Panc1 (cell line): ENCODE measurements at regions not wholly inside any gene's neighbourhood (a gene's known extent, or its start where the extent isn't known, plus 50 kb on each side); places are given as distances from the start of the nearest gene placed in this dataset.

Experiments used
- ATAC-seq: fragments of 200-7000 bp; cut with Tn5 transposase; 2 replicates; pipeline ENCODE4 v1.9.1; 2020; ENCODE audit warnings: mild to moderate bottlenecking, moderate library complexity
- BruUV-seq: library from RNA; stranded (reverse); fragments of 400-500 nt; replicated peaks from 2 replicates; lab custom pipeline; 2021; lab: Mats Ljungman, UMichigan
- CTCF ChIA-PET: fragments of 300-600 bp; sonication (Branson Sonifier 250); formaldehyde crosslinking; loops from one replicate; lab custom pipeline; 2022; ENCODE audit warnings: antibody characterized with exemption; lab: Charles Lee
- POLR2A ChIA-PET: fragments of 300-600 bp; sonication (Branson Sonifier 250); formaldehyde crosslinking; loops from one replicate; lab custom pipeline; 2022; ENCODE audit warnings: antibody characterized with exemption; lab: Charles Lee
- DNase-seq: peaks from one replicate; pipeline ENCODE4 v3.0.0-alpha.2; 2010; ENCODE audit warnings: low read depth, low spot score
- H3K27ac ChIP-seq: 2 replicates; pipeline ENCODE4 v1.5.1; 2011; ENCODE audit warnings: mild to moderate bottlenecking, low read length, inconsistent platforms
- H3K27me3 ChIP-seq: fragments of 200-500 bp; sonication (Bioruptor generic); 2 replicates; pipeline ENCODE4 v1.6.0; 2014; ENCODE audit warnings: low read length, inconsistent platforms; ENCODE audit not compliant: control insufficient read depth, insufficient read depth
- H3K36me3 ChIP-seq: fragments of 200-500 bp; sonication (Bioruptor generic); 2 replicates; pipeline ENCODE4 v1.5.1; 2014; ENCODE audit warnings: inconsistent platforms, mild to moderate bottlenecking, low read length, moderate library complexity; ENCODE audit not compliant: control insufficient read depth, insufficient read depth
- H3K4me1 ChIP-seq: 2 replicates; pipeline ENCODE4 v1.5.1; 2011; ENCODE audit warnings: inconsistent platforms, mild to moderate bottlenecking, low read length, moderate library complexity; ENCODE audit not compliant: control insufficient read depth, insufficient read depth
- H3K4me3 ChIP-seq, 2 experiments: 2 replicates each; pipeline ENCODE4 v1.5.1; 2011 to 2012; ENCODE audit warnings: low read depth in 2 of 2, low read length in 2 of 2, mild to moderate bottlenecking in 2 of 2, inconsistent platforms in 1 of 2, moderate library complexity in 1 of 2
- H3K9me3 ChIP-seq: fragments of 200-500 bp; sonication (Bioruptor generic); 2 replicates; pipeline ENCODE4 v1.5.1; 2014; ENCODE audit warnings: low read depth, mild to moderate bottlenecking, inconsistent platforms, low read length, moderate library complexity; ENCODE audit not compliant: control insufficient read depth, insufficient read depth
- POLR2AphosphoS5 ChIP-seq: IDR thresholded peaks from 2 replicates; pipeline ENCODE4 v1.6.1; 2012; ENCODE audit warnings: mild to moderate bottlenecking, low read depth, low read length, moderate library complexity
- REST ChIP-seq, 2 experiments: IDR thresholded peaks; 2 replicates each; pipeline ENCODE4 v1.6.1; 2011 to 2012; ENCODE audit warnings: low read depth in 2 of 2, control low read depth in 1 of 2, low read length in 1 of 2, mild to moderate bottlenecking in 1 of 2, moderate library complexity in 1 of 2; ENCODE audit not compliant: insufficient read depth in 1 of 2
- SIN3A ChIP-seq: IDR thresholded peaks from 2 replicates; pipeline ENCODE4 v1.6.1; 2012; ENCODE audit warnings: low read depth, mild to moderate bottlenecking, low read length, moderate library complexity, borderline replicate concordance; ENCODE audit not compliant: insufficient read depth
- TCF7L2 ChIP-seq: IDR thresholded peaks from 2 replicates; pipeline ENCODE4 v1.6.1; 2011; ENCODE audit warnings: mild to moderate bottlenecking, low read depth, low read length, inconsistent platforms
- in situ Hi-C: cut with HindIII; loops from 2 replicates; pipeline ENCODE4 v1.10.0; 2016; ENCODE audit warnings: low sequenced_read_pairs, low pct_unique_long_range_greater_than_20kb
- intact Hi-C: fragments of 100-400 bp; cut with micrococcal nuclease; formaldehyde crosslinking; loops from one replicate; pipeline ENCODE4 v1.10.0; 2022; ENCODE audit not compliant: unreplicated experiment
- TF ChIP-seq, protein P1 (sequence below): fragments of 450-650 bp; IDR thresholded peaks from 2 replicates; pipeline ENCODE4 v1.5.1; 2017; ENCODE audit warnings: mild to moderate bottlenecking

DNA sequence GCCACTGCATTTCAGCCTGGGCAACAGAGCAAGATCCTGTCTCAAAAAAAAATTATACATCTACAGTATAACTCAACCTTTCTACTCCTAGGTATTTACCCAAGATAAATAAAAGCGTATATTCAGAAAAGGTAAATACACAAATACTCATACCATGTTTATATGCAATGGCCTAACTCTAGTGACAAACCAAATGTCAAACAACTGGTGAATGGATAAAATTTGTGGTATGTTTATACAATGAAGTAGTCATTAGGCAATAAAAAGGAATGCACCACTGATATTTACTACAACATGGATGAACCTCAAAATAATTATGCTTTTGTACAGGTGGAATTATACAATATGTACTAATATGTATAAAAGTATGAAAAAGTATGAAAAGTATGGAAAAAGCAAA is 174.2 kb upstream of the GORAB start:
- H3K27ac ChIP-seq: no peak overlapping the region
- POLR2A ChIA-PET: no interaction called here
- H3K9me3 ChIP-seq: no peaks in the 10 kb centered on the region; the same call in 1 of the 2 replicates
- H3K27me3 ChIP-seq: no peaks in the 10 kb centered on the region
- DNase-seq (no peak), ATAC-seq (no peak)
- H3K36me3 ChIP-seq: no peaks in the 10 kb centered on the region
- CTCF ChIA-PET: no interaction called here
- H3K4me3 ChIP-seq: no peak overlapping the region
- no TSS peak for BruUV-seq
- in situ Hi-C loops: no loop called here
- intact Hi-C loops: no loop called here
- TF ChIP-seq SIN3A (no peak), TCF7L2 (no peak), REST (IDR thresholded peaks at IDR 0.05; ENCODE audit: insufficient read depth in 1 of 2, low read depth in 2 of 2, low read length in 1 of 2) (no peak)
- TF ChIP-seq, protein P1, sequence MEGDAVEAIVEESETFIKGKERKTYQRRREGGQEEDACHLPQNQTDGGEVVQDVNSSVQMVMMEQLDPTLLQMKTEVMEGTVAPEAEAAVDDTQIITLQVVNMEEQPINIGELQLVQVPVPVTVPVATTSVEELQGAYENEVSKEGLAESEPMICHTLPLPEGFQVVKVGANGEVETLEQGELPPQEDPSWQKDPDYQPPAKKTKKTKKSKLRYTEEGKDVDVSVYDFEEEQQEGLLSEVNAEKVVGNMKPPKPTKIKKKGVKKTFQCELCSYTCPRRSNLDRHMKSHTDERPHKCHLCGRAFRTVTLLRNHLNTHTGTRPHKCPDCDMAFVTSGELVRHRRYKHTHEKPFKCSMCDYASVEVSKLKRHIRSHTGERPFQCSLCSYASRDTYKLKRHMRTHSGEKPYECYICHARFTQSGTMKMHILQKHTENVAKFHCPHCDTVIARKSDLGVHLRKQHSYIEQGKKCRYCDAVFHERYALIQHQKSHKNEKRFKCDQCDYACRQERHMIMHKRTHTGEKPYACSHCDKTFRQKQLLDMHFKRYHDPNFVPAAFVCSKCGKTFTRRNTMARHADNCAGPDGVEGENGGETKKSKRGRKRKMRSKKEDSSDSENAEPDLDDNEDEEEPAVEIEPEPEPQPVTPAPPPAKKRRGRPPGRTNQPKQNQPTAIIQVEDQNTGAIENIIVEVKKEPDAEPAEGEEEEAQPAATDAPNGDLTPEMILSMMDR: no peak
- H3K4me1 ChIP-seq: no peaks in the 10 kb centered on the region

DNA sequence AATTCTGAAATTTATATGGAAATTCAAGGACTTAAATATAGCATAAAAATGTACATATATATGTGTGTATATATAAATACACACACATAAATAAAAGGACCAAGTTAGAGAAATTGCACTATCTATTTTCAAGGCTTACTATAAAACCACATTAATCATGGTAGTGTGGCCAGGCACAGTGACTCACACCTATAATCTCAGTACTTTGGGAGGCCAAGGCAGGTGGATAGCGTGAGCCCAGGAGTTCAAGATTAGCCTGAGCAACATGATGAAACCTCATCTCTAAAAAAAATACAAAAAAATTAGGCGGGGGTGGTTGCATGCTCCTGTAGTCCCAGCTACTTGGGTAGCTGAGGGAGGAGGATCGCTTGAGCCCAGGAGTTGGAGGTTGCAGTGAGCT is 171.4 kb upstream of the GORAB start:
- no peak overlapping the region for H3K27ac ChIP-seq
- no TSS peak for BruUV-seq
- TF ChIP-seq REST (IDR thresholded peaks at IDR 0.05; ENCODE audit: insufficient read depth in 1 of 2, low read depth in 2 of 2, low read length in 1 of 2) (no peak), TCF7L2 (no peak), POLR2AphosphoS5 (no peak), SIN3A (no peak)
- TF ChIP-seq, protein P1: no peak
- intact Hi-C loops: no loop called here
- no peaks in the 10 kb centered on the region for H3K27me3 ChIP-seq
- ChIA-PET POLR2A (interaction anchor here (0.6 kb wide), 1 partner anchor 103 kb away, joined by 3 read pairs; no protein-coding TSS in a partner anchor), CTCF (no interaction called here)
- H3K9me3 ChIP-seq: no peaks in the 10 kb centered on the region; the same call in 1 of the 2 replicates
- no peak overlapping the region for H3K4me3 ChIP-seq
- no peak for DNase-seq
- no peaks in the 10 kb centered on the region for H3K4me1 ChIP-seq
- no peak for ATAC-seq
- H3K36me3 ChIP-seq: no peaks in the 10 kb centered on the region
- in situ Hi-C loops: no loop called here
